Glutamatergic neuron (in vitro differentiated cells): ENCODE measurements at regions not wholly inside any gene's neighbourhood (a gene's known extent, or its start where the extent isn't known, plus 50 kb on each side); places are given as distances from the start of the nearest gene placed in this dataset.
"Not testable (repeated sequence)": the region's sequence is repeated elsewhere in the genome, so short reads cannot be mapped to it uniquely, and the experiment has no call there.

Source experiments
- DNase-seq: peaks from one replicate; pipeline ENCODE4 v3.0.0; 2022
- H3K27ac Mint-ChIP-seq: one replicate; pipeline ENCODE4 v1.8.0; 2020; ENCODE audit warnings: mild to moderate bottlenecking, mixed read lengths, inconsistent platforms; ENCODE audit not compliant: unreplicated experiment
- H3K27me3 Mint-ChIP-seq: one replicate; pipeline ENCODE4 v1.8.0; 2020; ENCODE audit warnings: mild to moderate bottlenecking, moderate library complexity, mixed read lengths, inconsistent platforms; ENCODE audit not compliant: unreplicated experiment
- H3K36me3 Mint-ChIP-seq: one replicate; pipeline ENCODE4 v1.8.0; 2020; ENCODE audit warnings: mild to moderate bottlenecking, mixed read lengths, inconsistent platforms; ENCODE audit not compliant: unreplicated experiment
- H3K4me1 Mint-ChIP-seq: one replicate; pipeline ENCODE4 v1.8.0; 2020; ENCODE audit warnings: mild to moderate bottlenecking, low read depth, mixed read lengths, inconsistent platforms; ENCODE audit not compliant: unreplicated experiment
- H3K4me3 Mint-ChIP-seq: one replicate; pipeline ENCODE4 v1.8.0; 2020; ENCODE audit warnings: mild to moderate bottlenecking, mixed read lengths, inconsistent platforms; ENCODE audit not compliant: unreplicated experiment
- H3K9me3 Mint-ChIP-seq: one replicate; pipeline ENCODE4 v1.8.0; 2020; ENCODE audit warnings: mild to moderate bottlenecking, moderate library complexity, mixed read lengths, inconsistent platforms; ENCODE audit not compliant: unreplicated experiment
- CTCF ChIP-seq: fragments of 200-600 bp; sonication (generic); IDR thresholded peaks from one replicate; pipeline ENCODE4 v1.5.0; 2021; ENCODE audit not compliant: partially characterized antibody, unreplicated experiment

- not testable (repeated sequence) for DNase-seq, H3K4me3 Mint-ChIP-seq, H3K27me3 Mint-ChIP-seq, H3K36me3 Mint-ChIP-seq, H3K9me3 Mint-ChIP-seq, H3K27ac Mint-ChIP-seq
- H3K4me1 Mint-ChIP-seq: peaks cover 10% of the 10 kb centered on the region
These were observed 128.1 kb downstream of the LRRC37A3 start for GRCh38 chr17:64791226-64791625.

GRCh38 chr17:64790690-64791089, 128.6 kb upstream of the SMURF2 start:
- peaks cover 11% of the 10 kb centered on the region for H3K4me1 Mint-ChIP-seq
- not testable (repeated sequence) for H3K27me3 Mint-ChIP-seq, H3K9me3 Mint-ChIP-seq, H3K27ac Mint-ChIP-seq, H3K4me3 Mint-ChIP-seq, H3K36me3 Mint-ChIP-seq, DNase-seq

GRCh38 chr17:64790193-64790592, 128.1 kb upstream of the SMURF2 start:
- H3K9me3 Mint-ChIP-seq, DNase-seq, H3K36me3 Mint-ChIP-seq, H3K27ac Mint-ChIP-seq, H3K27me3 Mint-ChIP-seq, H3K4me3 Mint-ChIP-seq: not testable (repeated sequence)
- peaks cover 11% of the 10 kb centered on the region for H3K4me1 Mint-ChIP-seq

GRCh38 chr17:64789061-64789445, 126.9 kb upstream of the SMURF2 start:
- Mint-ChIP-seq H3K4me1 (peaks cover 18% of the 10 kb centered on the region), H3K9me3 (peaks cover 12% of the 10 kb centered on the region)
- not testable (repeated sequence) for H3K4me3 Mint-ChIP-seq, DNase-seq, H3K27ac Mint-ChIP-seq, H3K36me3 Mint-ChIP-seq, H3K27me3 Mint-ChIP-seq

- Mint-ChIP-seq H3K27ac (no peak overlapping the region), H3K9me3 (peaks cover 12% of the 10 kb centered on the region), H3K36me3 (peaks cover 5% of the 10 kb centered on the region), H3K27me3 (peaks cover 6% of the 10 kb centered on the region), H3K4me1 (peaks cover 20% of the 10 kb centered on the region), H3K4me3 (no peak overlapping the region)
- no peak for TF ChIP-seq CTCF
- DNase-seq: no peak
These were observed 126.4 kb upstream of the SMURF2 start for GRCh38 chr17:64788286-64789060.

GRCh38 chr17:64787921-64788271, 125.8 kb upstream of the SMURF2 start:
- no peak overlapping the region for H3K4me3 Mint-ChIP-seq
- no peak overlapping the region for H3K27ac Mint-ChIP-seq
- no peak for TF ChIP-seq CTCF
- no peak for DNase-seq
- H3K4me1 Mint-ChIP-seq: peaks cover 21% of the 10 kb centered on the region
- H3K36me3 Mint-ChIP-seq: peaks cover 5% of the 10 kb centered on the region
- H3K27me3 Mint-ChIP-seq: peaks cover 6% of the 10 kb centered on the region
- peaks cover 12% of the 10 kb centered on the region for H3K9me3 Mint-ChIP-seq

- Mint-ChIP-seq H3K36me3 (peaks cover 5% of the 10 kb centered on the region), H3K27ac (no peak overlapping the region), H3K27me3 (peaks cover 7% of the 10 kb centered on the region), H3K4me1 (peaks cover 21% of the 10 kb centered on the region), H3K4me3 (no peak overlapping the region), H3K9me3 (peaks cover 12% of the 10 kb centered on the region)
- no peak for DNase-seq
- TF ChIP-seq CTCF: no peak
These were observed 125.3 kb upstream of the SMURF2 start for GRCh38 chr17:64787255-64787920.
